Colon (tissue), 2 donors: ENCODE measurements at regions not wholly inside any gene's neighbourhood (a gene's known extent, or its start where the extent isn't known, plus 50 kb on each side); places are given as distances from the start of the nearest gene placed in this dataset.

ENCODE experiments used
- FAIRE-seq: peaks from 2 replicates; lab custom pipeline; 2012; peaks lifted over from hg19 to GRCh38; lab: Jason Lieb, UNC
- donor health status: control.
- donor health status: control.

DNA sequence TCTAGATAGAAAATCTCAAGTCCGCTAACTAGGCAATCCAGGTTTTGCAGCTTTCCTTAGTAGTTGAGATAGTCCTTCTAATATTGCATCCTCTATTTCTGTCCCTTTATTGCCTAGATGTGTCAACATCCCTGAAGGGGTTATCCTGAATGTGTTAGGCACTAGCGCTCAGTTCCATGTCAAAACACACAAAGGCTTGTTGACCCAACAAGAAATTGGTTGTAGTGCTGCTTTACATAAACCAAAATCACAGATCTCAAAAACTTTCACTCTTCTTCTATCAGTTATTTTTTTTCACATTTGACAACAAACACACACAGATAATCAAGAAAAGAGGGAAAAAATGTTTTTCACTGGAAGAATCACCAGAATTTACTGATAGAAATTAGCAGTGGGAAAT, 51.4 kb upstream of the SOX2 start:
- no peak for FAIRE-seq

GRCh38 chr3:181637456-181637855, 74.3 kb upstream of the SOX2 start:
- FAIRE-seq = no peak

DNA sequence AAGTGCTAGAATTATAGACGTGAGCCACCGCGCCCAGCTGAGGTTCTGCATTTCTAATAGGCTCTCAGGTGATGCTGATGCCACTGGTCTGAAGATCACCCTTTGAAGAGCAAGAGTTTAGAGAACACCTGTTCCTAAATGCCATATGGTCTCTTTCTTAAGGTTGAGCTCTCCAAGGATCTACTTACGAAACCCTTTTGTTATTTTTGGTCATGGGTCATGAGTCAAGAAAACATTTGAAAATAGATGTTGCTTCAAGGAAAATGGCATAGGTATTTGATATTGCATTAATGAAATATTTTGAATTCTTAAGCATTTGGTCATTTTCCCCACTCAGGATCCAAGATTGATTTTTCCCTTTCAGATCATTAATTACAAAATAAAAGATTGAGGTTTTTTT, 74.7 kb upstream of the SOX2 start:
- no peak for FAIRE-seq

- FAIRE-seq = no peak
Measured at GRCh38 chr3:181635141-181635540, 76.6 kb upstream of the SOX2 start.

GRCh38 chr3:181633556-181633955, 78.2 kb upstream of the SOX2 start:
- FAIRE-seq = no peak

DNA sequence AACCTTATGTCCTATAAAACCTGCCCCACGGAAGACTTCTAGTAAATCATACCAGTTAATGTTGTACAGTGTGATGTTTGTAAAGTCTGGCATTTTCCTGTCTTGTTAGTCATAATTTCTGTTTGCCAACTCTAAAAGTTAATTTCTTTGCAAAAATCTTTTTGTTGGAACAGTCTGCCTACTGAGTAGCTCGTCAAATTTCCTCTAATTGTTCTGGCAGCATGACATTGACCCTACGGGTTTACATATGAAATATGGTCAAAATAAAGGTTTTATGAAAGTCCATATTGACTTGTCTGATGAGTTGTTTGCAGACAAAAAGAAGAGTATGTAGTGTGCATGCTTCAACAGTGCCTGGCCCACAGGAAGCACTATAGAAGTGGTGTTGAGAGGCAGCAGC, 79.8 kb upstream of the SOX2 start:
- no peak for FAIRE-seq

DNA sequence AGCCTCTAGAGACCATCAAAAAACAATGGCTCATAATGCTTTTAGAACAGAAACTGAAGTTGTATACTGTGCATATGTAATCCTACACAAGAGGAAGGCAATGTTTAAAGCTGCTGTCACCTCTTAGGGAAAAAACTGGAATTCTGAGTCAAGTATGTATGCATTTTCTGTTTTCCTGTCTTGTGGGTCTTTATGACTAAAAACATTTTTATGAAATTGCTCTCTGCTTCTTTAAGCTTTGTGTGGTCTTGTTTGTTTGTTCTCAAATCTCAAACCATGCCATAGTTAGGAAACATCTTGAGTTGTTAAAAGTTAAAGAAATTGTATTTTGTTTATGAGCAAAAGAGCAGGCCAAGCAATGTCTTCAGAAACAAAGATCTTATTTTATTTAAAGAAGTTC, 80.9 kb upstream of the SOX2 start:
- no peak for FAIRE-seq

- FAIRE-seq = no peak
Measured at GRCh38 chr3:181629711-181630110, 82.0 kb upstream of the SOX2 start.

- no peak for FAIRE-seq
Measured at GRCh38 chr3:181629029-181629428, 82.7 kb upstream of the SOX2 start.

DNA sequence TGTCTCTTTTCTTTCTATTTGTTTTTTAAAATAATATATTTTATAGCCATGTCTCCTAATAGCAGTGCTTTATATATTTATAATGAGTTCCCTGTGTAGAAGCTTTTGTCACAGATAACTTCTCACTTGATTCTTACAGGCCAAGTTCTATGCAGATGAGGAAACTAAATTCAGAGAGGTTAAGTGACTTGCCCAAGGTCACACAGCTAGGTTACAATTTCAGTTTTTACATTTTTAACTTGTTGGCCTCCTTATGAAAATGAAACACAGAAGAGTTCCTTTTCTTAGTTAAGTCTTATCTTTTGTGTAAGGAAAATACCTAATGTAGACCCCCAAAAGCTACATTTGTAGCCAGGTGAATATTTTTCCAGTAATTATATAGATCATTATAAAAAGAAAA, 83.3 kb upstream of the SOX2 start:
- no peak for FAIRE-seq

DNA sequence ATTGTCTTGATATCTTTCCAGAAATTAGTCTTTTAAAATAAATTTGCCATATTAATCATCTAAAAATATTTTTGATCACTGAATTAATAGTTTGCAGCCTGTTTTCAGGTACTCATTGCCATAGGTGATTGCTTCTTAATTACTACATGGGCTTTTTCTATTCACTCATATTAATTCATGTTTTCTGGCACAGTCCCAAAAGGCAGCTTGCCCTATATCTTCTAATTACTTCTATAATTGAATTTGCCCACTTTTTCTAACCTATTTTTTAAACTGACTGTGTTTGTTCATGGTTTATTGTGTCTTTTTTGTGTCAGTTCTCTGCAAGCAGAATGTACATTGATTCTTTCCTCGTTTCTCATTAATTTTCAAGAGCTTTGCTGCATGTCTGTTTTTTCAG, 85.7 kb upstream of the SOX2 start:
- FAIRE-seq = no peak

DNA sequence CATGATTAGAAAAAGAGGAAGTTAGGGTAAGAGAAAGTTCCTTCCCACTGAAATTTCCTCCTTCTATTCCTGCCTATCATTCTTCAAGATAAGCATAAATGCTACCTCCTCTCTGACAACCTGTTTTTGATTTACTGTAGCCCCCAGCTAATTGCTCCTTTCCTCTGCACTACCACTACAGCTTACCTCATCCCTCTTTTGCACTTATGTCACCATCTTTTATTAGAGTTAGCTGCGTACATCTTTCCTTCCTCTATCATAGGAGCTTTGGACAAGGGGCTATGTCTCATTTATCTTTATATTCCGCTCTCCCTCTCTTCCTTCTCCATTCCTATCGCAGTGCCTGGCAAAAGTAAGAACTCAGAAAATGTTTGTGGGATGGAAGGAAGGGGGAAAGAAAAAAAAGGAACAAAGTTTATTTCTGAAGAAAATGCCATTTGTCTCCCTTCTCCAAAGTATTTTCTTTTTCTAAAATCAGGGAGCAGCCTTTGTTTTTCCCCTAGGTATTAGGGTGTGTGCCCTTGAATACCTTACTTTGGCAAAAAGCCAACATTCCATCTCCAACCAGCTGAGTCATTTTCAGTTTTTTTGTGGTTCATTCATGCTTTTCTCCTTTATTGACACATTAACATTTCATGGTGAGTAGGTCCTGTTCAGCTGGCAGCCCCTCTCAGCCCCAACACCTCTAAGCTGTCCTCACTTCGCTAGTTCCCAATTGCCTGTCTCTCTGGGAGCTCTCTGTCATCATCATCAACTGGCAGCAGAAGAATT, 87.6 kb upstream of the SOX2 start:
- no peak for FAIRE-seq

DNA sequence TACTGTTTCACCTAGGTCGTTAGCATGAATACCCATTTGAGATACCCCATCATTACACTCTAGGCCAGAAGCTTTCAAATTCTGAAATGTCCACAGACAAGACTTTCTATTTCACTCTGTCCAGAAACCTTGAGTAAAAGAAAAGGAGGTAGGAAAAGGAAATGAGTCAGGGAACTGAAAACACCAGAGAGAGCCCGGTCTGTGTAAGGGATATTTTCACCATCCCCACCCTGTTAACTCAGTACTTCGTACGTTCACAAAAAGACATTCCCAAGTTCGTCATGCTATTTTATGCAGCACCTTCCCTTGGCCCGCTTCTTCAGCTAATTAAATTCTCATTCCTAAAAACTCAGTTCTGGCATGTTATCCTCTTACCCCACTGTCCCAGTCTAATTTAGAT, 89.4 kb upstream of the SOX2 start:
- FAIRE-seq = no peak

- no peak for FAIRE-seq
Measured at GRCh38 chr3:181619897-181620296, 91.8 kb upstream of the SOX2 start.

DNA sequence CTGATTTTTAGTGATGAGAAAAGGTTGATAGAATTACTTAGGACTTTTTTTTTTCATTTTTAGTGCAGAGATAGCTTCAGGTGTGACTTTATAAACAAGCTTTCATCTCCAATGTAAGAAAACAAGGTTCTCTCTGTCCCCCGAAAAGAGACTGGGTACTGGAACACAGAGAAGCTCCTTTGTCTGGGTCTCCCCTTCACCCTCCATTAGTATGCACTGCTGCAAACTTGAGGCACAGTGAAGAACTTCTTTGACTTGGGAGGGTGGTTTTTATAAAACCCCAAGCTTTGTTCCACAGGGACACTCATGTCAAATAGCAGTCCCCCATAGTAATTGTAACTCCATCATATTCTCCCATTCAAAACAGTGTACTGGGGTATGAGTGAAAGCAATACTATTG, 93.5 kb upstream of the SOX2 start:
- no peak for FAIRE-seq

DNA sequence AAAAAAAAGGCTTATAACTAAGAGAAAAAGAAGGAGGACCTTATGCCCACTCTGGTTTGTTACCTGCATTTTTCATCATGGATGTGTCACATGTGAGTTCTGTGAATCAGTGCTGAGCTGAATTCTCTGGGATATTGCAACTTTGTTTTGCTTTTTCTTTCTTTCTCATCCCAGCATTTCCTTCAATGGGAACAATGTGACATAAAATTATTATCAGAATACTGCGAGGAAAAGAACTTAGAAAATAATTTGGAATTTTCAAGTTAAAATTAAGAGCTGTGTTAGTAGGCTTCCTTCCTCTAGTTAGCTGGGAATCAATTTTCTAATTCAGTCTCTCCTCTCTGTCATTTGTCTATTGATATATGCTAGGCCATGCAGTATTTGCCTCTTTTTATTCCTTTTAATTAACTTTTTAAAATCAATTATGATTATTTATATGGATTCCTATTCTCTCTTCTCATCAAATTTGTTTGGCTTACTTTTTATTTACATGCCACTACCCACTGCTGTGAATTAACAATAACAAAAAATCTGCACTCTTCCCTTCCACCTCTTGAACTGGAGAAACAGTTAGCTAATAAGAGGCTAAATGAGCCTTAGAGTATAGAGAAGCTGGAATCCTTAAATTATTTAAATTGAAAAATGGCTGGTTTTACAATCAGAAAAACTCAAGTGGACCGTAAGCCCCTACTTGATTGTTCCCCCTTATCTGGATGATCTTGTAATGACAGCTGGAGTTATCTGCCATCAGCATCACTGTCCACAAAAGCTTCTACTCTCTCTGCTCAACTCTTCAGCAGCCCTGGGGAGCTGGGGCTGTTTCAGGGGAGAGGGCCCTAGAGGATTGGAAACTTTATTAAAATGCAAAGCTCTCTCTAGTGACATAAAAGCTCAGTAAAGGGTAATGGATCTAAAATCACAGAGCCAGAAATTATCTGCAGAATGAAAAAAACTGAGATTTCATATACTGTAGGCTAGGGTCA, 95.3 kb upstream of the SOX2 start:
- no peak for FAIRE-seq

- no peak for FAIRE-seq
Measured at GRCh38 chr3:181615666-181616065, 96.1 kb upstream of the SOX2 start.

DNA sequence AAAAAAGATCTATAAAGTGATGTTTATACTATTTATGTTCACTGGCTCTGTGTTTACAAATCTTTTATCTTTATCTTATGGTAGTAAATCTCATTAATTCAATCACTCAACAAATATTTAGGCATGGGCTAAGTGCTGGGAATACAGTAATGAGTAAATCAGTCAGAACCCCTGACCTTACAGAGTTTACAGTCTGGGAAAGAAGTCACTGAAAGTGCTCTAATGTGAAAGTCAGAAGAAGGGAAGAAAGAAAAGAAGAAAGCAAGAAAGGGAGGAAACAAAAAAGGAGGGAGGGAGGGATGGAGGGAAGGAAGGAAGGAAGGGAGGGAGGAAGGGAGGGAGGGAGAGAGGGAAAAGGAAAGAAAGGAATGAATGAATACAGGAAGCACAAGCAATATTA, 96.8 kb upstream of the SOX2 start:
- no peak for FAIRE-seq

DNA sequence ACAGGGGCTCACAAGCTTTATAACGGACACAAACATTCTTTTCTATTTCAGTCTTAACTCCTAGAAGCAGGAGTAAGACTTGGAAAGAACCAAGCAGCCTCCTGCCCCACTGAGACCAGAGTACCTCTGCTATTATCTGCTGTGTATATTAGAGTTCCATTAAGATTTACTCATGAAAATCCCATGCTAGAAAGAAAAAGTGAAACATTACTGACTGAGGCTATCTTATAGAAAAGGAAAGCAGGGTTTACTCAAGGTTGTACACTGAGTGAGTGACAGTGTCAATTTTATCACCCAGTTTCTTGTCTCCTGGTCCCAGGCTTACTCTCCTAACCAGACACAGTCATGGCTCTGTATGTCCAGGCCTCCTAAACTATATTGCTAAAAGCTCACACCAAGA, 97.9 kb upstream of the SOX2 start:
- FAIRE-seq = no peak

- no peak for FAIRE-seq
Measured at GRCh38 chr3:181613191-181613590, 98.5 kb upstream of the SOX2 start.

GRCh38 chr3:181610973-181611265, 100.8 kb upstream of the SOX2 start:
- FAIRE-seq = no peak

DNA sequence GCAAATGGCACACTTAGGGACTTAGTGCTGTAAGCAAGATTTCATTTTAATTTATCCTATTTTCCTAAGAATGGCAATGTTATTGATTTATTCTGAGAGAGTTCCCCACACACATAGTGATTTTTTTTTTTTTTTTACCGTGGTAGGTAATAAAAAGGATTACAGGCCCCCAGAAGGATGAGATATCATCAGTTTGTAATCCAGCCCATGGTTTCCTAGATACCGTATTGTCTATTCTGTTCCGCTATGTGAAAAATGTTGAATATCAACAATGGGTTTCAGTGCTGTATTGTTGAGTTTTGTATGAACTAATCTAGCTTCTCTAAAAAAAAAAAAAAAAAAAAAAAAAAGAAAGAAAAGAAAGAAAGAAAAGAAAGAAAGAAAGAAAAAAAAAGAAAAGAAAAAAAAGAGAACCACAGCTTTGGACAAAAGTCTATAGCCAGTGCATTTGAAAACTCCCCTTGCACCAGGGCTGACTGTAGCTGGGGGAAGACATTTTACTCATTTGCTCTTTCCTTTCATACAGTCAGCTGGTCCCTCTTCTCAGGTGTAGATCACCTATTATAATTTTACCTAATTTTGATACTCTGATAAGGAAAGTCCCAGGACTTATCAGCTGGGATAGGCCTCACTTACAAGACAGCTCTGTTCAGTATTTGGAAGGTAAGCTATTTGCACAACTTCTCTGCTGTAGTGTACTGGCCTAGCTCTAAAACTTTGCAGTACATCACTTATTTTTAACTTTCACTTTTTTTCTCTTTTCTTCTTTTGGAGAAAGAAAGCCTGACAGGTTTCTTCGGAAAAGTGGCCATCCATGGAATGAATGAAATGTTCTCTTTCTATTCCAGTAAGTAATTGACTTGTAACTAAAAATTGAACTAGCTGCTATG, 101.4 kb upstream of the SOX2 start:
- FAIRE-seq = no peak
